Smooth muscle cell (in vitro differentiated cells): ENCODE measurements at regions not wholly inside any gene's neighbourhood (a gene's known extent, or its start where the extent isn't known, plus 50 kb on each side); places are given as distances from the start of the nearest gene placed in this dataset.

ENCODE experiments used
- DNase-seq: peaks from one replicate; lab custom pipeline; 2025; ENCODE audit not compliant: unreplicated experiment; lab: John Stamatoyannopoulos, UW
- H2AFZ ChIP-seq: fragments of 200-600 bp; sonication (generic); 2 replicates; pipeline ENCODE4 v1.6.0; 2016; ENCODE audit warnings: antibody characterized with exemption, low read depth, mild to moderate bottlenecking
- H3F3A ChIP-seq: fragments of 200-600 bp; sonication (generic); 2 replicates; pipeline ENCODE4 v1.6.0; 2017; ENCODE audit warnings: antibody characterized with exemption, low read depth
- H3K27ac ChIP-seq: fragments of 200-600 bp; sonication (generic); 2 replicates; pipeline ENCODE4 v1.5.1; 2016; ENCODE audit warnings: low read depth, mild to moderate bottlenecking
- H3K27me3 ChIP-seq: fragments of 200-600 bp; sonication (generic); 2 replicates; pipeline ENCODE4 v1.6.1; 2016; ENCODE audit warnings: low read depth, mild to moderate bottlenecking
- H3K36me3 ChIP-seq: fragments of 200-600 bp; sonication (generic); 2 replicates; pipeline ENCODE4 v1.5.1; 2016; ENCODE audit warnings: low read depth
- H3K4me1 ChIP-seq: fragments of 200-600 bp; sonication (generic); 2 replicates; pipeline ENCODE4 v1.5.1; 2016; ENCODE audit warnings: low read depth
- H3K4me2 ChIP-seq: fragments of 200-600 bp; sonication (generic); 2 replicates; pipeline ENCODE4 v1.6.0; 2016; ENCODE audit warnings: mild to moderate bottlenecking
- H3K4me3 ChIP-seq: fragments of 200-600 bp; sonication (generic); 2 replicates; pipeline ENCODE4 v1.5.1; 2016; ENCODE audit warnings: mild to moderate bottlenecking
- H3K79me2 ChIP-seq: fragments of 200-600 bp; sonication (generic); 2 replicates; pipeline ENCODE4 v1.6.0; 2016; ENCODE audit warnings: low read depth, mild to moderate bottlenecking
- H3K9ac ChIP-seq: fragments of 200-600 bp; sonication (generic); 2 replicates; pipeline ENCODE4 v1.6.0; 2016; ENCODE audit warnings: low read depth
- H3K9me3 ChIP-seq: fragments of 200-600 bp; sonication (generic); replicated peaks from 2 replicates; pipeline ENCODE4 v1.5.1; 2016; ENCODE audit warnings: low read depth
- H4K20me1 ChIP-seq: fragments of 200-600 bp; sonication (generic); 2 replicates; pipeline ENCODE4 v1.6.0; 2016; ENCODE audit warnings: low read depth
- CTCF ChIP-seq: fragments of 200-600 bp; sonication (generic); IDR thresholded peaks from 2 replicates; pipeline ENCODE4 v1.5.1; 2017; ENCODE audit warnings: borderline replicate concordance, mild to moderate bottlenecking, antibody characterized with exemption; ENCODE audit not compliant: insufficient read depth, poor library complexity, severe bottlenecking
- WGBS: methylation state at CpG from one replicate; pipeline ENCODE4 v1.1.7; 2016; ENCODE audit warnings: low lambda C conversion rate; 5-methylcytosine and 5-hydroxymethylcytosine counted together

DNA sequence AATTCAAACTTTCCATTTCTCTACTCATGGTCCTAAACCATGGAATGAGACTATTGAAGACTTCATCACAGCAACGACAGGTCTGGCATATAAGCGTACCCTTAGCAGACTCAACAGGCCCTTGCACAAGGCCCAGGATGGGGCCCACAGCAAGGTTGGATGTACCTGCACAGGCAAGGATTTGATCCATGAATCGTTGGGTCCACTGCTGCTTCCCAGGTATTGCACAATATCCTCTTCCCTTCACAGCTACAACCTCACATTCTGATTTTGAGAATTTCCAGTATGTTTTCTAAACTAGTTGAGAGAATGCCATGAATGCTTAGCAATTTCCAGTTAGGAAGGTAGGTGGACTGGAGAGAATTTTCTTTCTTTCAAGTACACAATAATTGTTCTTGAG lies 515.8 kb downstream of the SUCLG1 start:
- Histone ChIP-seq H3K4me3 (no peak overlapping the region), H3F3A (no peaks in the 10 kb centered on the region), H3K79me2 (no peaks in the 10 kb centered on the region), H4K20me1 (no peaks in the 10 kb centered on the region), H2AFZ (no peak overlapping the region), H3K9ac (no peak overlapping the region), H3K27ac (no peak overlapping the region), H3K36me3 (no peaks in the 10 kb centered on the region), H3K27me3 (no peaks in the 10 kb centered on the region), H3K4me1 (peaks cover 3% of the 10 kb centered on the region), H3K4me2 (no peak overlapping the region), H3K9me3 (no peaks in the 10 kb centered on the region)
- TF ChIP-seq CTCF, result no peak
- no peak for DNase-seq
- WGBS, result 96% methylated on average over 3 of the region's 3 CpGs

DNA sequence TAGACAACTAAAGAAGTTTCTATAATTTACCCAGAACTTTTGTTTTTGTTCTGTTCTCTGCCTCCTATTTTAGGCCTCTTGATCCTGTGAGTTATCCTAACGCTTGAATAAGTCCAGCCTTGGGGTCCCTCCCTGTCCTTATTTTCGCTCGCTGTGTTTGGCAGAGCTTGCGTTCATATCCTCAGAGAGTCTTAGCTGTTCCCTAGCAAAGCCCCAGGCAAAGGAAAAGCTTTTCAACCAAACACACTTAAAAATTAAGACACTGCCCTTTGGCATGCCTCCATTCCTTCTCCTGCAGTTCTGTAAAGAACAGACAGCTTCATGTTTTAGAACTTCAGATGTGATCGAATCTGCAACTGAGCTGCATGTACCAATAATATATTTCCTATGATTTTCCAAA lies 517.2 kb downstream of the SUCLG1 start:
- Histone ChIP-seq H3K4me3 (no peak overlapping the region), H2AFZ (no peak overlapping the region), H3K4me2 (no peak overlapping the region), H3K79me2 (no peaks in the 10 kb centered on the region), H3K27me3 (no peaks in the 10 kb centered on the region), H3F3A (no peaks in the 10 kb centered on the region), H3K9me3 (no peaks in the 10 kb centered on the region), H3K36me3 (no peaks in the 10 kb centered on the region), H3K27ac (no peak overlapping the region), H3K9ac (no peak overlapping the region), H3K4me1 (peaks cover 3% of the 10 kb centered on the region), H4K20me1 (no peaks in the 10 kb centered on the region)
- no peak for TF ChIP-seq CTCF
- WGBS, result 87% methylated on average over 5 of the region's 5 CpGs
- DNase-seq, result no peak

DNA sequence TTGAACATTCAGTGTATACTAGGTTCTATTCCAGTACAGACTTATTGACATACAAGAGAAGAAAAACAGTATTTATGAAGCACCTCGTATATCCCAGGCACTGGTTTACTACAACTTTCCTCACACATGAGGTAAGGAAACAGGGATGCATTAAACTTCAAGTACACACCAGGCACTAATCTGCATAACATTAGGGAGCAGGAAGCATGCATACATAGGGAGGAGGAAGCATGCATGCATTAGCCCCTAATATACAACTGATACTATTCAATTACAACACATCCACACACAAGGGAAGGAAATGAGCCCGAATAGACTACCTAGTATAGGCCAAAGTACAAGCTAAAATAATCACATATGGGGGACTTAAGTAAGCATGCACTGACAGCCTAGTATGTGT lies 525.3 kb downstream of the SUCLG1 start:
- Histone ChIP-seq H2AFZ (no peak overlapping the region), H3K9ac (no peak overlapping the region), H3F3A (no peaks in the 10 kb centered on the region), H3K27me3 (no peaks in the 10 kb centered on the region), H4K20me1 (no peaks in the 10 kb centered on the region), H3K27ac (no peak overlapping the region), H3K4me1 (no peaks in the 10 kb centered on the region), H3K4me2 (no peak overlapping the region), H3K9me3 (no peaks in the 10 kb centered on the region), H3K36me3 (no peaks in the 10 kb centered on the region), H3K79me2 (no peaks in the 10 kb centered on the region), H3K4me3 (no peak overlapping the region)
- no peak for TF ChIP-seq CTCF
- no peak for DNase-seq
- WGBS, result 69% methylated on average over 2 of the region's 2 CpGs

GRCh38 chr2:83923531-83923930 lies 535.5 kb downstream of the SUCLG1 start:
- Histone ChIP-seq H3K27me3 (no peaks in the 10 kb centered on the region), H3K79me2 (no peaks in the 10 kb centered on the region), H3K9me3 (no peaks in the 10 kb centered on the region), H3K4me3 (no peak overlapping the region), H3K27ac (no peak overlapping the region), H3K36me3 (no peaks in the 10 kb centered on the region), H3F3A (no peaks in the 10 kb centered on the region), H2AFZ (peak overlapping the region; percentile 54), H4K20me1 (no peaks in the 10 kb centered on the region), H3K9ac (no peak overlapping the region), H3K4me2 (no peak overlapping the region), H3K4me1 (no peaks in the 10 kb centered on the region)
- no peak for TF ChIP-seq CTCF
- no peak for DNase-seq
- WGBS, result 17% methylated on average over 2 of the region's 2 CpGs
